ENCODE measurements at regions not wholly inside any gene's neighbourhood (a gene's known extent, or its start where the extent isn't known, plus 50 kb on each side); places are given as distances from the start of the nearest gene placed in this dataset.

DNA sequence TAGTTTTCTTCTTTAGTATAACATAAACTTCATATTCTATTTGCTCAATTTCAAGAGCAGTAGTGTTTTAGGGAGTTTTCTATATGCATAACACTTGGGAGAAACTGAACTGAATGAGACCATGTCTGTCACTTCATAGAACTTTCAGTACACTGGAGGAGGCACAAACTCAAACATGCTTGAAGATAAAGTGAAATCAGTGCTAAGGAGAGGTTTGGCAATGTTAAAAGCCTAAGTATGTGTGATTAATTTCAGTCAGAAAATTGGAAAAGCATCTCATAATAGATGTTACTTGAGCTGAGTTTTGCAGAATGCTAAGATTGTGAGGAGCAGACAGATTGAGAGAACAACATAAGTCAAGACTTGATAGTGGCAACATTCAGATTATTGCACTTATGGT lies 411.2 kb upstream of the HS3ST1 start:
- TF ChIP-seq, protein P1, sequence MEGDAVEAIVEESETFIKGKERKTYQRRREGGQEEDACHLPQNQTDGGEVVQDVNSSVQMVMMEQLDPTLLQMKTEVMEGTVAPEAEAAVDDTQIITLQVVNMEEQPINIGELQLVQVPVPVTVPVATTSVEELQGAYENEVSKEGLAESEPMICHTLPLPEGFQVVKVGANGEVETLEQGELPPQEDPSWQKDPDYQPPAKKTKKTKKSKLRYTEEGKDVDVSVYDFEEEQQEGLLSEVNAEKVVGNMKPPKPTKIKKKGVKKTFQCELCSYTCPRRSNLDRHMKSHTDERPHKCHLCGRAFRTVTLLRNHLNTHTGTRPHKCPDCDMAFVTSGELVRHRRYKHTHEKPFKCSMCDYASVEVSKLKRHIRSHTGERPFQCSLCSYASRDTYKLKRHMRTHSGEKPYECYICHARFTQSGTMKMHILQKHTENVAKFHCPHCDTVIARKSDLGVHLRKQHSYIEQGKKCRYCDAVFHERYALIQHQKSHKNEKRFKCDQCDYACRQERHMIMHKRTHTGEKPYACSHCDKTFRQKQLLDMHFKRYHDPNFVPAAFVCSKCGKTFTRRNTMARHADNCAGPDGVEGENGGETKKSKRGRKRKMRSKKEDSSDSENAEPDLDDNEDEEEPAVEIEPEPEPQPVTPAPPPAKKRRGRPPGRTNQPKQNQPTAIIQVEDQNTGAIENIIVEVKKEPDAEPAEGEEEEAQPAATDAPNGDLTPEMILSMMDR (IDR thresholded peaks at IDR 0.05; ENCODE audit: low read depth, low read length, missing control alignments) = no peak
- in situ Hi-C loops (cut with HindIII; ENCODE audit: low sequenced_read_pairs) = no loop called here
- H3K4me3 ChIP-seq (ENCODE audit: low read depth, low read length) = no peak overlapping the region
- DNase-seq (ENCODE audit: low read depth) = no peak

GRCh38 chr4:11831739-11832138 lies 403.0 kb upstream of the HS3ST1 start:
- no peak for DNase-seq (ENCODE audit: low read depth)
- H3K4me3 ChIP-seq (ENCODE audit: low read depth, low read length) = no peak overlapping the region
- TF ChIP-seq, protein P1 (IDR thresholded peaks at IDR 0.05; ENCODE audit: low read depth, low read length, missing control alignments) = no peak
- in situ Hi-C loops (cut with HindIII; ENCODE audit: low sequenced_read_pairs) = no loop called here

DNA sequence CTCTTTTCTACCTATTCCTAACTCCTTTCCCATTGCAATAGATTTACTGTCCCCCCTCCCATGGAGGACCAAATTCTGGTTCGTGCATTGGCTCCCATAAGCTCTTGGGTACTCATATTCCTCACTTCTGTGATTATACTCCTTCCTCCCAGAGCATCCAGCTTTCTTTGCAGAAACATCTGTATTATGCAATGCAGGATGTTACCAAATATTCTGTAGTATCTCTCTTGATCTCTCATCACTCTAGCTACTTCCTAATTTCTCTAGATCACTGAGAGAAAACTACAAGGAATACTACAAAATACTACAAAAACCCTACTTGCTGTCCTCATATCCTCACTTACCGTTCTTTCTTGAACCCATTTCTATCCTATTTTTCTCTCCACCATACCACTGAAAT lies 395.9 kb upstream of the HS3ST1 start:
- no peak overlapping the region for H3K4me3 ChIP-seq (ENCODE audit: low read depth, low read length)
- in situ Hi-C loops (cut with HindIII; ENCODE audit: low sequenced_read_pairs) = no loop called here
- TF ChIP-seq, protein P1 (IDR thresholded peaks at IDR 0.05; ENCODE audit: low read depth, low read length, missing control alignments) = no peak
- DNase-seq (ENCODE audit: low read depth) = no peak

GRCh38 chr4:11821772-11822430 lies 393.2 kb upstream of the HS3ST1 start:
- in situ Hi-C loops (cut with HindIII; ENCODE audit: low sequenced_read_pairs) = no loop called here
- TF ChIP-seq, protein P1 (IDR thresholded peaks at IDR 0.05; ENCODE audit: low read depth, low read length, missing control alignments) = no peak
- H3K4me3 ChIP-seq (ENCODE audit: low read depth, low read length) = no peak overlapping the region
- no peak for DNase-seq (ENCODE audit: low read depth)

- DNase-seq (ENCODE audit: low read depth) = no peak
- H3K4me3 ChIP-seq (ENCODE audit: low read depth, low read length) = no peak overlapping the region
- in situ Hi-C loops (cut with HindIII; ENCODE audit: low sequenced_read_pairs) = no loop called here
- TF ChIP-seq, protein P1 (IDR thresholded peaks at IDR 0.05; ENCODE audit: low read depth, low read length, missing control alignments) = no peak
Observed at GRCh38 chr4:11817088-11817487, 388.4 kb upstream of the HS3ST1 start.

DNA sequence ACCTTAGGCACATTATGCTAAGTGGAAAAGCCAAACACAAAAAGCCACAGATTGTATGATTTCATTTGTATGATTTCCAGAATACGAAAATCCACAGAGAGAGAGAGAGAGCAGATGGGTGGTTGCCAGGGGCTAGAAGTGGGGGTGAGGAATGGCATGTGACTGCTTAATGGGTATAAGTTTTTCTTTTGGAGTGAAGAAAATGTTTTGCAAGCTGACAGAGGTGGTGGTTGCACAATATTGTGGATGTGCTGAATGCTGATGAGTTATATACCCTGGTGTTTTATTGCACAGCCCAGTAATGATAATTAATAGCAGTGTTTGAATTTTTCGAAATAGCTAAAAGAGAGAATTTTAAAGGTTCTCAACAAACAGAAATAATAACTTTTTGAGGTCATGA lies 386.1 kb upstream of the HS3ST1 start:
- in situ Hi-C loops (cut with HindIII; ENCODE audit: low sequenced_read_pairs) = no loop called here
- TF ChIP-seq, protein P1 (IDR thresholded peaks at IDR 0.05; ENCODE audit: low read depth, low read length, missing control alignments) = no peak
- no peak overlapping the region for H3K4me3 ChIP-seq (ENCODE audit: low read depth, low read length)
- no peak for DNase-seq (ENCODE audit: low read depth)
